RWPE2 (cell line): ENCODE measurements at regions not wholly inside any gene's neighbourhood (a gene's known extent, or its start where the extent isn't known, plus 50 kb on each side); places are given as distances from the start of the nearest gene placed in this dataset.

Experiments used
- ATAC-seq: fragments of 200-7000 bp; cut with Tn5 transposase; 3 replicates; pipeline ENCODE4 v1.9.1; 2021; ENCODE audit warnings: low read depth
- DNase-seq: peaks from one replicate; pipeline ENCODE4 v3.0.0-alpha.2; 2020; ENCODE audit warnings: low spot score
- H3K27ac ChIP-seq: fragments of 450-650 bp; 2 replicates; pipeline ENCODE4 v1.5.1; 2017; ENCODE audit warnings: mild to moderate bottlenecking; ENCODE audit not compliant: poor library complexity, severe bottlenecking
- H3K27me3 ChIP-seq: fragments of 250-450 bp; sonication (Bioruptor Pico); 2 replicates; pipeline ENCODE4 v1.5.1; 2021; ENCODE audit warnings: mild to moderate bottlenecking, moderate library complexity; ENCODE audit not compliant: insufficient read depth, poor library complexity, severe bottlenecking
- H3K36me3 ChIP-seq: fragments of 250-450 bp; sonication (Bioruptor Pico); 2 replicates; pipeline ENCODE4 v1.5.1; 2020; ENCODE audit warnings: low read depth, mild to moderate bottlenecking, moderate library complexity
- H3K4me1 ChIP-seq: fragments of 250-450 bp; sonication (Bioruptor Pico); 2 replicates; pipeline ENCODE4 v1.5.1; 2021; ENCODE audit warnings: mild to moderate bottlenecking, moderate library complexity; ENCODE audit not compliant: insufficient read depth, poor library complexity, severe bottlenecking
- H3K4me3 ChIP-seq: fragments of 250-450 bp; sonication (Bioruptor Pico); 2 replicates; pipeline ENCODE4 v1.5.1; 2021; ENCODE audit warnings: mild to moderate bottlenecking, moderate library complexity; ENCODE audit not compliant: severe bottlenecking
- H3K9me3 ChIP-seq: fragments of 250-450 bp; sonication (Bioruptor Pico); 2 replicates; pipeline ENCODE4 v1.5.1; 2021; ENCODE audit warnings: mild to moderate bottlenecking, moderate library complexity; ENCODE audit not compliant: severe bottlenecking
- TF ChIP-seq, protein P1 (sequence below): fragments of 450-650 bp; IDR thresholded peaks from one replicate; pipeline ENCODE4 v1.5.1; 2017; ENCODE audit warnings: mild to moderate bottlenecking, moderate library complexity; ENCODE audit not compliant: poor library complexity, severe bottlenecking

DNA sequence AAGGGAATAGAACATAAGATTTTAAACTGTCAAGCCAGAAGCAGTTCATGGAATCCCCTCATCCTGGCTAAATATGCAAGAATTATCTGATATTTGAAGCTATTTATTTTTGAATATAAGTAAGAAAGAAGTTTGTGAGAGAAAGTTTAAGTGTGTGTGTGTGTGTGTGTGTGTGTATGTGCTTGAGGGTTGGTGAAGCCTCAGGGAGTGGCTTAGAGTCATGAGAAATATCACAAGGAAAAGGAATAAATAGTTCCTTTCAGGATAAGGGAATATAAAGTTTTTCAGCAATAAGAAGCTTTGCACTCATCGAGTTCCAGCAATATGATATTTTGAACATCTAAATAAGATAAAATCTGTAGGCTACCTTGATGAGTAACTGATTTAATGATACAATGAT, 359.6 kb downstream of the MEIS1 start:
- DNase-seq (no peak), ATAC-seq (no peak)

DNA sequence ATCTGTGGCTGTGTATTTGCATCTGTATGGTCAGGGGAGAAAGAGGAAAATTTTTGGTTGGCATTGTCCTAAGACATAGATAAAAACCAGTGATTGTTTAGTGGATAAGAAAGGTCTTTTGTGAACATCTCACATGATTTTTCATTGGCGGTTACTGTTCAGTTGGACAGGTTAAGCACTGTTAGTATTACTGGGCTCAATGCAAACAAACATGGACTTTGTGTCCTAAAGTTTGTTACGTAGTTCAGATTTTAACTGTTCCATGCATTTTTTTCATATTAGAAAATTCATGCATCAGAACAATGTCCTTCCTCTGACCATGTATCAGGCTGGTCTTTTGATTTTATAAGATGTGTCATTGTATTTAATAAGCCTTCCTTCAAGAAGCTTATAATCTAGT, 368.0 kb downstream of the MEIS1 start:
- TF ChIP-seq, protein P1, sequence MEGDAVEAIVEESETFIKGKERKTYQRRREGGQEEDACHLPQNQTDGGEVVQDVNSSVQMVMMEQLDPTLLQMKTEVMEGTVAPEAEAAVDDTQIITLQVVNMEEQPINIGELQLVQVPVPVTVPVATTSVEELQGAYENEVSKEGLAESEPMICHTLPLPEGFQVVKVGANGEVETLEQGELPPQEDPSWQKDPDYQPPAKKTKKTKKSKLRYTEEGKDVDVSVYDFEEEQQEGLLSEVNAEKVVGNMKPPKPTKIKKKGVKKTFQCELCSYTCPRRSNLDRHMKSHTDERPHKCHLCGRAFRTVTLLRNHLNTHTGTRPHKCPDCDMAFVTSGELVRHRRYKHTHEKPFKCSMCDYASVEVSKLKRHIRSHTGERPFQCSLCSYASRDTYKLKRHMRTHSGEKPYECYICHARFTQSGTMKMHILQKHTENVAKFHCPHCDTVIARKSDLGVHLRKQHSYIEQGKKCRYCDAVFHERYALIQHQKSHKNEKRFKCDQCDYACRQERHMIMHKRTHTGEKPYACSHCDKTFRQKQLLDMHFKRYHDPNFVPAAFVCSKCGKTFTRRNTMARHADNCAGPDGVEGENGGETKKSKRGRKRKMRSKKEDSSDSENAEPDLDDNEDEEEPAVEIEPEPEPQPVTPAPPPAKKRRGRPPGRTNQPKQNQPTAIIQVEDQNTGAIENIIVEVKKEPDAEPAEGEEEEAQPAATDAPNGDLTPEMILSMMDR: no peak
- ATAC-seq (no peak), DNase-seq (no peak)

More for the DNA sequence above, 359.6 kb downstream of the MEIS1 start:
- Histone ChIP-seq H3K9me3 (no peaks in the 10 kb centered on the region), H3K27ac (no peak overlapping the region), H3K27me3 (no peaks in the 10 kb centered on the region), H3K4me3 (no peak overlapping the region), H3K36me3 (no peaks in the 10 kb centered on the region), H3K4me1 (peaks cover 11% of the 10 kb centered on the region)
- TF ChIP-seq, protein P1: no peak

GRCh38 chr2:66803726-66804125, 368.8 kb downstream of the MEIS1 start:
- no peak for ATAC-seq

More for the DNA sequence above, 368.0 kb downstream of the MEIS1 start:
- Histone ChIP-seq H3K4me1 (no peaks in the 10 kb centered on the region), H3K4me3 (no peak overlapping the region), H3K9me3 (no peaks in the 10 kb centered on the region), H3K36me3 (no peaks in the 10 kb centered on the region), H3K27me3 (no peaks in the 10 kb centered on the region), H3K27ac (no peak overlapping the region)

DNA sequence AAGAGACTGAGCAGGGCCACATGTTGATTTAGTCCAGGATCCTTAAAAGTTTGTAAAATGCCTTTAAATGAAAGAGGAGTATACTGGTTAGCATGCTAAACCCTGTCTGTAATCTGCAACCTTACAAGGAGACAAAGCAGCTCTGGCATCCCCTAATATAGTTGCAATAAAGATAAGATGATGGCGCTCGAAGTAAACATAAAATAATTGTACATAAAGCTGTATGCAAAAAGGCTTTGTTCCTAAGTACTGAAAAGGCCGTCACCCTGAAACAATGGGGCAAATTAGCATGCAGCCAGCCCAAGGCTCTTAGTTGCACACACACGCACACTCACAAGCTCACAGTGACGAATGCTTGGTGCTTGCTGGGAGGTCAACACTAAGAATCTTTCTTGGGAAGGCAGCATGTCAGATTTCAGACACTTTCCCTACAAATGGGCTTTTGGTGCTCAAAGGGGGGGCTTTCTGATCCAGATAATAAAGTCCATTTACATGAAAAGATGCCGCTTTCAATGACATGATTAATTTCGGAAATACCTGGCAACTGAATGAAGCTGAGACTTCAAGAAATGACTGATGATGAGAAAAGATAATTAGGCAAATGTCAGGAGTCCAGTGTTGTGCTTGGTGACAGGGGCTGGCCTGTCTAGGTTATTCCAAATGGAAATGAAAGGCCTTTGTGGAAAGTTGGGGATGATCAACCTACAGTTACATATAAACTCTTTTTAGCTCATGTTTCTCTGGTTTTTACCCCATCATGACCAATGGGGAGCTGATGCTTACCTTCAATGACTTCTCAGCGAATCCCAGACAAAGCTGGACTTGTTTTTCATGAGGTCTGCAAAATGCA, 370.3 kb downstream of the MEIS1 start:
- Histone ChIP-seq H3K27me3 (no peaks in the 10 kb centered on the region), H3K4me3 (no peak overlapping the region), H3K36me3 (no peaks in the 10 kb centered on the region), H3K27ac (no peak overlapping the region), H3K9me3 (no peaks in the 10 kb centered on the region), H3K4me1 (no peaks in the 10 kb centered on the region)
- ATAC-seq: no peak
- TF ChIP-seq, protein P1: no peak
- no peak for DNase-seq

More at GRCh38 chr2:66803726-66804125, 368.8 kb downstream of the MEIS1 start:
- H3K9me3 ChIP-seq: no peaks in the 10 kb centered on the region
- no peak overlapping the region for H3K27ac ChIP-seq
- no peak for DNase-seq
- H3K27me3 ChIP-seq: no peaks in the 10 kb centered on the region
- no peak overlapping the region for H3K4me3 ChIP-seq
- TF ChIP-seq, protein P1: no peak
- no peaks in the 10 kb centered on the region for H3K36me3 ChIP-seq
- no peaks in the 10 kb centered on the region for H3K4me1 ChIP-seq

GRCh38 chr2:66805968-66806367, 371.0 kb downstream of the MEIS1 start:
- TF ChIP-seq, protein P1: no peak
- Histone ChIP-seq H3K36me3 (no peaks in the 10 kb centered on the region), H3K4me1 (no peaks in the 10 kb centered on the region), H3K4me3 (no peak overlapping the region), H3K27me3 (no peaks in the 10 kb centered on the region), H3K27ac (no peak overlapping the region), H3K9me3 (no peaks in the 10 kb centered on the region)
- no peak for DNase-seq
- no peak for ATAC-seq
